Smooth muscle cell (in vitro differentiated cells): ENCODE measurements at regions not wholly inside any gene's neighbourhood (a gene's known extent, or its start where the extent isn't known, plus 50 kb on each side); places are given as distances from the start of the nearest gene placed in this dataset.

Experiments
- DNase-seq: peaks from one replicate; lab custom pipeline; 2025; ENCODE audit not compliant: unreplicated experiment; lab: John Stamatoyannopoulos, UW
- H2AFZ ChIP-seq: fragments of 200-600 bp; sonication (generic); 2 replicates; pipeline ENCODE4 v1.6.0; 2016; ENCODE audit warnings: antibody characterized with exemption, low read depth, mild to moderate bottlenecking
- H3F3A ChIP-seq: fragments of 200-600 bp; sonication (generic); 2 replicates; pipeline ENCODE4 v1.6.0; 2017; ENCODE audit warnings: antibody characterized with exemption, low read depth
- H3K27ac ChIP-seq: fragments of 200-600 bp; sonication (generic); 2 replicates; pipeline ENCODE4 v1.5.1; 2016; ENCODE audit warnings: low read depth, mild to moderate bottlenecking
- H3K27me3 ChIP-seq: fragments of 200-600 bp; sonication (generic); 2 replicates; pipeline ENCODE4 v1.6.1; 2016; ENCODE audit warnings: low read depth, mild to moderate bottlenecking
- H3K36me3 ChIP-seq: fragments of 200-600 bp; sonication (generic); 2 replicates; pipeline ENCODE4 v1.5.1; 2016; ENCODE audit warnings: low read depth
- H3K4me1 ChIP-seq: fragments of 200-600 bp; sonication (generic); 2 replicates; pipeline ENCODE4 v1.5.1; 2016; ENCODE audit warnings: low read depth
- H3K4me2 ChIP-seq: fragments of 200-600 bp; sonication (generic); 2 replicates; pipeline ENCODE4 v1.6.0; 2016; ENCODE audit warnings: mild to moderate bottlenecking
- H3K4me3 ChIP-seq: fragments of 200-600 bp; sonication (generic); 2 replicates; pipeline ENCODE4 v1.5.1; 2016; ENCODE audit warnings: mild to moderate bottlenecking
- H3K79me2 ChIP-seq: fragments of 200-600 bp; sonication (generic); 2 replicates; pipeline ENCODE4 v1.6.0; 2016; ENCODE audit warnings: low read depth, mild to moderate bottlenecking
- H3K9ac ChIP-seq: fragments of 200-600 bp; sonication (generic); 2 replicates; pipeline ENCODE4 v1.6.0; 2016; ENCODE audit warnings: low read depth
- H3K9me3 ChIP-seq: fragments of 200-600 bp; sonication (generic); replicated peaks from 2 replicates; pipeline ENCODE4 v1.5.1; 2016; ENCODE audit warnings: low read depth
- H4K20me1 ChIP-seq: fragments of 200-600 bp; sonication (generic); 2 replicates; pipeline ENCODE4 v1.6.0; 2016; ENCODE audit warnings: low read depth
- WGBS: methylation state at CpG from one replicate; pipeline ENCODE4 v1.1.7; 2016; ENCODE audit warnings: low lambda C conversion rate; 5-methylcytosine and 5-hydroxymethylcytosine counted together
- TF ChIP-seq, protein P1 (sequence below): fragments of 200-600 bp; sonication (generic); IDR thresholded peaks from 2 replicates; pipeline ENCODE4 v1.5.1; 2017; ENCODE audit warnings: borderline replicate concordance, mild to moderate bottlenecking, antibody characterized with exemption; ENCODE audit not compliant: insufficient read depth, poor library complexity, severe bottlenecking

DNA sequence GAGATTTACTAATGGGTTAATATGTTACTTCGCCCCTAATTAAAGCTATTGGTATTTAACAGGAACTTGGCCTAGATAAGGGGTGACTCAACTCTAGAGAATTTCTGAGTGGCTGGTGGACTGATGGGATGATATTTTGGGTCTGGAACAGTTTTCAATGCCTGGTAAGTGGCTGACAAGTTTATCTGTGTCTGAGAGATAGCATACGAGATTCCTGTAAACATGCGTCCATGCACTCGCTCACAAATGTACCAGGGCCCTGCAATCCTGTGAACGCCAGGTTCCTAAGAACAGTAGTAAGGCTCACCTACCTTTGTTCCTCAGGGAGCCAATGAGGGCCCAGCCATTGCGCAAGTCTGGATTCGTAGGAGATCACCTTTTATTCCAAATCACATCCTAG, 683.8 kb upstream of the ANKRD30A start:
- H3K4me1 ChIP-seq, result no peaks in the 10 kb centered on the region
- no peaks in the 10 kb centered on the region for H3K79me2 ChIP-seq
- no peak for DNase-seq
- no peaks in the 10 kb centered on the region for H3F3A ChIP-seq
- H3K36me3 ChIP-seq, result no peaks in the 10 kb centered on the region
- H3K4me3 ChIP-seq, result no peak overlapping the region
- H3K27me3 ChIP-seq, result no peaks in the 10 kb centered on the region
- TF ChIP-seq, protein P1, sequence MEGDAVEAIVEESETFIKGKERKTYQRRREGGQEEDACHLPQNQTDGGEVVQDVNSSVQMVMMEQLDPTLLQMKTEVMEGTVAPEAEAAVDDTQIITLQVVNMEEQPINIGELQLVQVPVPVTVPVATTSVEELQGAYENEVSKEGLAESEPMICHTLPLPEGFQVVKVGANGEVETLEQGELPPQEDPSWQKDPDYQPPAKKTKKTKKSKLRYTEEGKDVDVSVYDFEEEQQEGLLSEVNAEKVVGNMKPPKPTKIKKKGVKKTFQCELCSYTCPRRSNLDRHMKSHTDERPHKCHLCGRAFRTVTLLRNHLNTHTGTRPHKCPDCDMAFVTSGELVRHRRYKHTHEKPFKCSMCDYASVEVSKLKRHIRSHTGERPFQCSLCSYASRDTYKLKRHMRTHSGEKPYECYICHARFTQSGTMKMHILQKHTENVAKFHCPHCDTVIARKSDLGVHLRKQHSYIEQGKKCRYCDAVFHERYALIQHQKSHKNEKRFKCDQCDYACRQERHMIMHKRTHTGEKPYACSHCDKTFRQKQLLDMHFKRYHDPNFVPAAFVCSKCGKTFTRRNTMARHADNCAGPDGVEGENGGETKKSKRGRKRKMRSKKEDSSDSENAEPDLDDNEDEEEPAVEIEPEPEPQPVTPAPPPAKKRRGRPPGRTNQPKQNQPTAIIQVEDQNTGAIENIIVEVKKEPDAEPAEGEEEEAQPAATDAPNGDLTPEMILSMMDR, result no peak
- H3K4me2 ChIP-seq, result peak overlapping the region; percentile 35
- H2AFZ ChIP-seq, result peak overlapping the region; percentile 4
- 15% methylated on average over 7 of the region's 7 CpGs for WGBS
- H3K9me3 ChIP-seq, result no peaks in the 10 kb centered on the region
- no peak overlapping the region for H3K27ac ChIP-seq
- no peaks in the 10 kb centered on the region for H4K20me1 ChIP-seq
- H3K9ac ChIP-seq, result no peak overlapping the region

DNA sequence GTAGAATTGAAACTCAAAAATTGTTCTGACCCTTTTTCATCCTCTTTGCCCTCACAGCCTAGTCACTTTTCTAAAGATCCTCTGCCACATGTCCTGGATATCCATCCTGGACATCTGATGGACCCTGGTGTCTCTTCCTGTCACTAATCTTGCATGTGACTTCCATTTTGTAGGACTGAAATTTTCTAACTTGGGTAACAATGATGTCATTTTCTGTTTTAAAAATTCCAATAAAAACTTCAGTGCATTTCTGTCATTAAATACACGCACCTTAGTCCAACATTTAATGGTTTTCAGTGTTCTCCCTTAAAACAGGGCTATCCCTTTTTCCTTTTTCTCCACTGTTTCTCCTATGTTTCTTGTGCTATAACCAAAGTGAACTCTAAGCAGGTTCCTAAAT, 684.9 kb upstream of the ANKRD30A start:
- 100% methylated on average over 1 of the region's 1 CpG for WGBS
- H3K27me3 ChIP-seq, result no peaks in the 10 kb centered on the region

DNA sequence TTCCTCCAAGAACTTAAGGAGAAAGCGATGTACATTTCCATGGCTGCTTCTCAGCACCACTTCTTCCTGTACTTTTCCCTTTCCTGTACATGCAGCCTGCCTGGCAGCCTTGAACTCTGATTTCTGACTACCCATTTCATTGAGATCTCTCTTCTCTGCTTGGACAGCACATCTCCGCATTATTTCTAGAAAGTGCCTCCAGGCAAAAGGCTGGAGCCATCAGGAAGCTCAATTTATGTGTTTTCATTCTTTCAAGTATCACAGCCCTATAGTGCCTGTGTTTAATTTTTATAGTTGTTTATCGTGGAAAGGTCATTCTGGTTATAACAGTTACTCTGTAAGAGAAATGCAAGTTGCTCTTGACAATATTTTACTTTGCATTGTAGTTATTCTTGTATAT, 688.0 kb upstream of the ANKRD30A start:
- DNase-seq, result no peak
- H3K4me3 ChIP-seq, result no peak overlapping the region
- TF ChIP-seq, protein P1, result no peak

More for the DNA sequence above, 684.9 kb upstream of the ANKRD30A start:
- no peak overlapping the region for H3K4me3 ChIP-seq
- TF ChIP-seq, protein P1, result no peak
- no peaks in the 10 kb centered on the region for H3K36me3 ChIP-seq
- no peak overlapping the region for H2AFZ ChIP-seq
- no peak overlapping the region for H3K4me2 ChIP-seq
- DNase-seq, result no peak
- H3K9ac ChIP-seq, result no peak overlapping the region
- H3F3A ChIP-seq, result no peaks in the 10 kb centered on the region
- H3K4me1 ChIP-seq, result no peaks in the 10 kb centered on the region
- H3K79me2 ChIP-seq, result no peaks in the 10 kb centered on the region
- no peaks in the 10 kb centered on the region for H4K20me1 ChIP-seq
- H3K9me3 ChIP-seq, result no peaks in the 10 kb centered on the region
- H3K27ac ChIP-seq, result no peak overlapping the region

DNA sequence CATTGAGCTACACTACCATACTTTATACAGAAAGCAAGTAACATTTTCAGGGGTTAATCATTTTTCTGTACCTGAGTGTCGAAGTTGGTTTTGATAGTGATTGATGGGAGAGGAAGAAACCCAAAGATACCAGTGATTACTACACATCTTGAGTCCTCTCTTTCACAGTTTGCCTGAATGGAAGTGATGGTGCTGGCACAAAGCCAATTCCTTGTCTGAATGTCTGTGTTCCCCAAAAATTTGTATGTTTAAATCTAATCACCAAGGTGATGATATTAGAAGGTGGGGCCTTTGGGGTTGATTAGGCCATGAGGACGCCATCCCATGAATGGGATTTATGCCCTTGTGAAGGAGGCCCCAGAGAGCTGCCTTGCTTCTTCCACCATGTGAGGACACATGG, 696.9 kb upstream of the ANKRD30A start:
- H3K27ac ChIP-seq, result no peak overlapping the region
- H3F3A ChIP-seq, result no peaks in the 10 kb centered on the region
- no peaks in the 10 kb centered on the region for H3K27me3 ChIP-seq
- H3K36me3 ChIP-seq, result no peaks in the 10 kb centered on the region
- H3K4me3 ChIP-seq, result no peak overlapping the region
- no peak for DNase-seq
- peaks cover 11% of the 10 kb centered on the region for H3K4me1 ChIP-seq
- no peak overlapping the region for H3K4me2 ChIP-seq
- H4K20me1 ChIP-seq, result no peaks in the 10 kb centered on the region
- no peak overlapping the region for H3K9ac ChIP-seq
- WGBS, result 97% methylated on average over 2 of the region's 2 CpGs
- H3K9me3 ChIP-seq, result no peaks in the 10 kb centered on the region
- H3K79me2 ChIP-seq, result no peaks in the 10 kb centered on the region
- no peak overlapping the region for H2AFZ ChIP-seq
- TF ChIP-seq, protein P1, result no peak

More for the DNA sequence above, 688.0 kb upstream of the ANKRD30A start:
- no peak overlapping the region for H3K4me2 ChIP-seq
- no peaks in the 10 kb centered on the region for H3K36me3 ChIP-seq
- no peaks in the 10 kb centered on the region for H3K79me2 ChIP-seq
- H4K20me1 ChIP-seq, result no peaks in the 10 kb centered on the region
- no peak overlapping the region for H3K27ac ChIP-seq
- H3K9ac ChIP-seq, result no peak overlapping the region
- no peak overlapping the region for H2AFZ ChIP-seq
- H3F3A ChIP-seq, result no peaks in the 10 kb centered on the region
- no peaks in the 10 kb centered on the region for H3K27me3 ChIP-seq
- 82% methylated on average over 3 of the region's 3 CpGs for WGBS
- no peaks in the 10 kb centered on the region for H3K9me3 ChIP-seq
- no peaks in the 10 kb centered on the region for H3K4me1 ChIP-seq
